ENCODE measurements at regions not wholly inside any gene's neighbourhood (a gene's known extent, or its start where the extent isn't known, plus 50 kb on each side); places are given as distances from the start of the nearest gene placed in this dataset.

DNA sequence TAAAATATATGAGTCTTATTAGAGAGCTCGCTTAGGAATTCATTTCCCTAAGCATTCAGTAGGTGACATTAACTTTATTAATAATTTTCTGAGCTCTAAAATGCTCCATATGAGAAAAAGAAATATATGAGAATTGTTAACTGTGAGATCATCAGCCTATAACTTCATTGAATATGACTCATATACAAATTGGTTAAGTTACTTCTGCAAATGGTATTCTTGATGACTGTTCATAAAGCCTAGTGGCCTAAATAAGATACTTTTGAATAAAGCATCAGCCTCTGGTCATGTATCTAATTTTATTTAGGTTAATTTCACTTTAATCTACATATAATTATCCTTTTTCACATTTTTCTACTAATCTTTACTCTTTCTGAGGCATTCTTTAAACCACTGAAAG lies 710.2 kb upstream of the ACO1 start (continued):
- TF ChIP-seq CEBPB (IDR thresholded peaks at IDR 0.05; ENCODE audit: low read depth): no peak
- TF ChIP-seq RAD21 (IDR thresholded peaks at IDR 0.05; ENCODE audit: low read depth): no peak
- TF ChIP-seq EZH2phosphoT487 (IDR thresholded peaks at IDR 0.05; ENCODE audit: borderline replicate concordance): no peak
- no peak for TF ChIP-seq EZH2 (IDR thresholded peaks at IDR 0.05)
- TF ChIP-seq YY1 (IDR thresholded peaks at IDR 0.05; ENCODE audit: extremely low read depth, insufficient replicate concordance, low read depth, low read length): no peak
- no peak for TF ChIP-seq POLR2AphosphoS5 (IDR thresholded peaks at IDR 0.05; ENCODE audit: low read depth, low read length)
- no peak for TF ChIP-seq SRF (IDR thresholded peaks at IDR 0.05; ENCODE audit: low read depth)
- TF ChIP-seq MAX (IDR thresholded peaks at IDR 0.05): no peak
- TF ChIP-seq JUND (IDR thresholded peaks at IDR 0.05): no peak
- no peak for TF ChIP-seq POLR2A (IDR thresholded peaks at IDR 0.05; ENCODE audit: borderline replicate concordance, extremely low read depth, insufficient read depth, insufficient read length)

DNA sequence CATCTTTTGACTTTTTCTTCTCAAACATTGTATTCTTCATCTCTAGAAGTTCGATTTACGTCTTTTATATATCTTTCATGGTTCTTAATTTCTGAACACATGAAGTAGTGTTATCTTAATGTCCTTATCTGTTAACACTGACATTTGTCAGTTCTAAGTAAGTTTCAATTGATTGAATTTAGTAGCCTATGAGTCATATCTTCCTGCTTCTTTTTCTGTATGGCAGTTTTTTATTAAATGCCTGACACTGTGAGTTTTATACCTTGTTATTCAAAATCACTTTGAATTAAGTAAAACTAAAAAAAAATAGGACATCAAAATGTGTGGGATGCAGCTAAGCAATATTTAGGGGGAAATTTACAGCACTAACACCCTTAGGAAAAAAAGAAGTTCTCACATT lies 707.0 kb upstream of the ACO1 start:
- ChIA-PET CTCF (no interaction called here), POLR2A (no interaction called here), RAD21 (ENCODE audit: low non-redundant PET in 1 of 2, low total read pairs in 2 of 2, uncharacterized antibody in 2 of 2, unreplicated experiment in 2 of 2) (no interaction called here)
- TF ChIP-seq YY1 (IDR thresholded peaks at IDR 0.05; ENCODE audit: extremely low read depth, insufficient replicate concordance, low read depth, low read length) (no peak), EZH2phosphoT487 (IDR thresholded peaks at IDR 0.05; ENCODE audit: borderline replicate concordance) (no peak), EGR1 (IDR thresholded peaks at IDR 0.05; ENCODE audit: low read depth) (no peak), ELF1 (IDR thresholded peaks at IDR 0.05; ENCODE audit: borderline replicate concordance, low read depth) (no peak), REST (IDR thresholded peaks at IDR 0.05; ENCODE audit: low read depth) (no peak), SP1 (IDR thresholded peaks at IDR 0.05; ENCODE audit: low read depth) (no peak), SIN3A (IDR thresholded peaks at IDR 0.05; ENCODE audit: low read depth) (no peak), MAX (IDR thresholded peaks at IDR 0.05) (no peak), EZH2 (IDR thresholded peaks at IDR 0.05) (no peak), POLR2A (IDR thresholded peaks at IDR 0.05; ENCODE audit: borderline replicate concordance, extremely low read depth, insufficient read depth, insufficient read length) (no peak), JUND (IDR thresholded peaks at IDR 0.05) (no peak), SRF (IDR thresholded peaks at IDR 0.05; ENCODE audit: low read depth) (no peak), POLR2AphosphoS5 (IDR thresholded peaks at IDR 0.05; ENCODE audit: low read depth, low read length) (no peak), CEBPB (IDR thresholded peaks at IDR 0.05; ENCODE audit: low read depth) (no peak), RAD21 (IDR thresholded peaks at IDR 0.05; ENCODE audit: low read depth) (no peak), TCF7L2 (IDR thresholded peaks at IDR 0.05; ENCODE audit: borderline replicate concordance, extremely low read depth, insufficient read depth, insufficient read length) (no peak), CBX3 (IDR thresholded peaks at IDR 0.05; ENCODE audit: low read depth) (no peak), ZNF274 (IDR thresholded peaks at IDR 0.05; ENCODE audit: low read depth, low read length) (no peak)
- TF ChIP-seq, protein P1, sequence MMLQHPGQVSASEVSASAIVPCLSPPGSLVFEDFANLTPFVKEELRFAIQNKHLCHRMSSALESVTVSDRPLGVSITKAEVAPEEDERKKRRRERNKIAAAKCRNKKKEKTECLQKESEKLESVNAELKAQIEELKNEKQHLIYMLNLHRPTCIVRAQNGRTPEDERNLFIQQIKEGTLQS (IDR thresholded peaks at IDR 0.05): no peak
- no peaks in the 10 kb centered on the region for H3K27me3 ChIP-seq (ENCODE audit: insufficient read depth, low read length)
- no peak overlapping the region for H3K9ac ChIP-seq (ENCODE audit: low read length)
- no peaks in the 10 kb centered on the region for H3K4me1 ChIP-seq (ENCODE audit: control insufficient read depth in 1 of 2, insufficient read depth in 2 of 2, low read length in 2 of 2)
- no peak overlapping the region for H3K4me3 ChIP-seq (replicated peaks in 1 of 2; ENCODE audit: low read depth in 1 of 2, low read length in 2 of 2)
- no peak overlapping the region for H2AFZ ChIP-seq (ENCODE audit: low read depth, low read length, poor library complexity, severe bottlenecking)
- intact Hi-C loops (cut with micrococcal nuclease): no loop called here
- no peaks in the 10 kb centered on the region for H3K9me3 ChIP-seq (ENCODE audit: control insufficient read depth in 1 of 2, insufficient read depth in 1 of 2, low read depth in 1 of 2, low read length in 2 of 2)
- no peak overlapping the region for H3K27ac ChIP-seq (ENCODE audit: low read depth, low read length)
- no peaks in the 10 kb centered on the region for H4K20me1 ChIP-seq (ENCODE audit: insufficient read depth)
- no peak overlapping the region for H3K4me2 ChIP-seq (ENCODE audit: low read length)
- H3K9me2 ChIP-seq (ENCODE audit: insufficient read depth): no peaks in the 10 kb centered on the region
- no TSS peak for BruUV-seq (replicated peaks)
- H3K36me3 ChIP-seq (ENCODE audit: control insufficient read depth in 1 of 2, insufficient read depth in 2 of 2, low read length in 2 of 2): no peaks in the 10 kb centered on the region
- ATAC-seq (no peak), DNase-seq (ENCODE audit: low read depth, low spot score) (no peak)
- no peaks in the 10 kb centered on the region for H3K79me2 ChIP-seq (ENCODE audit: insufficient read depth, low read length)
